GM23338 (cell line): ENCODE measurements at regions not wholly inside any gene's neighbourhood (a gene's known extent, or its start where the extent isn't known, plus 50 kb on each side); places are given as distances from the start of the nearest gene placed in this dataset. TPM values are rescaled to one million over a fixed set of nuclear protein-coding genes. Genes with fewer than 3 reads are reported as not detected.
A peak's percentile ranks its signal among the peaks of the same experiment; 100 is the strongest.

ENCODE experiments used
- ZNF462 ChIP-seq: fragments of 250-450 bp; sonication (Bioruptor Pico); IDR thresholded peaks from 2 replicates; pipeline ENCODE4 v1.5.0; 2020; ENCODE audit warnings: mild to moderate bottlenecking, moderate library complexity
- small RNA-seq: library from RNA; depleted of rRNA; stranded (forward); fragments of <200 nt; gene quantifications from one replicate; pipeline ENCODE3, GENCODE V24; 2014; ENCODE audit warnings: low replicate concordance

- peak; percentile 74; the same call in 1 of the 2 replicates for TF ChIP-seq ZNF462 (CRISPR knock-in tag)
Measured at GRCh38 chr4:151811403-151811802, 50.6 kb upstream of the GATB start (continued).

Small RNA genes lying in the stretch of these regions (small RNA-seq; reads per million reads assigned to genes)
- gene RN7SL446P (not detected), gene RNA5SP169 (not detected)
